Suprapubic skin (tissue), 4 donors: ENCODE measurements at regions not wholly inside any gene's neighbourhood (a gene's known extent, or its start where the extent isn't known, plus 50 kb on each side); places are given as distances from the start of the nearest gene placed in this dataset.

ENCODE experiments used
- POLR2A ChIP-seq, 2 donors: fragments of 450-650 bp; IDR thresholded peaks; one replicate each; pipeline ENCODE4 v1.6.1; 2017; ENCODE audit warnings: antibody characterized with exemption in 2 of 2, mild to moderate bottlenecking in 2 of 2, moderate library complexity in 2 of 2
- POLR2AphosphoS5 ChIP-seq, 3 donors: sonication (generic); formaldehyde crosslinking; IDR thresholded peaks; one replicate each; pipeline ENCODE4 v1.6.1; 2017; ENCODE audit warnings: antibody characterized with exemption in 3 of 3
- TF ChIP-seq, protein P1 (sequence below), 2 donors: fragments of 200-600 bp in 1 of 2; fragments of 450-650 bp in 1 of 2; sonication (generic) in 1 of 2; IDR thresholded peaks; one replicate each; pipeline ENCODE4 v1.5.1; 2016 to 2019; ENCODE audit warnings: antibody characterized with exemption in 2 of 2, mild to moderate bottlenecking in 1 of 2, moderate library complexity in 1 of 2

DNA sequence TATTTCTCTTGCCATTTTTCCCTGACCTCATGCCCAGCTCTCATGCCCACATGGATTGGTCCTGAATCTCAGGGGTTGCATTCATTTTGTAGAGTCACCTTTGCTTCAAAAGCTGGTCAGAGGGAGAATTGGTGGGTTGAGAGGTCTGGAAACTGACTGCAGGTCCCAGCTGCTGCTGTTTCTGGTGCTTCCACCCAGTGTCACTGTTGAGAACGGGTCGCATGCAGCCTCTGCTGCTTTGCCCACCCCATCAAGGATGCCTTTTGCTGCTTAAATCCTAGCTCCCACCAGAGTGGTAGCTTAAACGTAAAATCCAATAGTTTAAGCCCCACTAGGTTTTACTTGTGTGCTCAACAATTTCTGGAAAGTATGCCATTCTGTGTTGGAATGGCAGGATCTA, 211.4 kb upstream of the TSHZ2 start:
- TF ChIP-seq, protein P1, sequence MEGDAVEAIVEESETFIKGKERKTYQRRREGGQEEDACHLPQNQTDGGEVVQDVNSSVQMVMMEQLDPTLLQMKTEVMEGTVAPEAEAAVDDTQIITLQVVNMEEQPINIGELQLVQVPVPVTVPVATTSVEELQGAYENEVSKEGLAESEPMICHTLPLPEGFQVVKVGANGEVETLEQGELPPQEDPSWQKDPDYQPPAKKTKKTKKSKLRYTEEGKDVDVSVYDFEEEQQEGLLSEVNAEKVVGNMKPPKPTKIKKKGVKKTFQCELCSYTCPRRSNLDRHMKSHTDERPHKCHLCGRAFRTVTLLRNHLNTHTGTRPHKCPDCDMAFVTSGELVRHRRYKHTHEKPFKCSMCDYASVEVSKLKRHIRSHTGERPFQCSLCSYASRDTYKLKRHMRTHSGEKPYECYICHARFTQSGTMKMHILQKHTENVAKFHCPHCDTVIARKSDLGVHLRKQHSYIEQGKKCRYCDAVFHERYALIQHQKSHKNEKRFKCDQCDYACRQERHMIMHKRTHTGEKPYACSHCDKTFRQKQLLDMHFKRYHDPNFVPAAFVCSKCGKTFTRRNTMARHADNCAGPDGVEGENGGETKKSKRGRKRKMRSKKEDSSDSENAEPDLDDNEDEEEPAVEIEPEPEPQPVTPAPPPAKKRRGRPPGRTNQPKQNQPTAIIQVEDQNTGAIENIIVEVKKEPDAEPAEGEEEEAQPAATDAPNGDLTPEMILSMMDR (IDR thresholded peaks at IDR 0.05): no peak
- no peak for TF ChIP-seq POLR2AphosphoS5 (IDR thresholded peaks at IDR 0.05)
- no peak for TF ChIP-seq POLR2A (IDR thresholded peaks at IDR 0.05)
